ENCODE measurements at regions not wholly inside any gene's neighbourhood (a gene's known extent, or its start where the extent isn't known, plus 50 kb on each side); places are given as distances from the start of the nearest gene placed in this dataset.
"Not testable (repeated sequence)": the region's sequence is repeated elsewhere in the genome, so short reads cannot be mapped to it uniquely, and the experiment has no call there.

DNA sequence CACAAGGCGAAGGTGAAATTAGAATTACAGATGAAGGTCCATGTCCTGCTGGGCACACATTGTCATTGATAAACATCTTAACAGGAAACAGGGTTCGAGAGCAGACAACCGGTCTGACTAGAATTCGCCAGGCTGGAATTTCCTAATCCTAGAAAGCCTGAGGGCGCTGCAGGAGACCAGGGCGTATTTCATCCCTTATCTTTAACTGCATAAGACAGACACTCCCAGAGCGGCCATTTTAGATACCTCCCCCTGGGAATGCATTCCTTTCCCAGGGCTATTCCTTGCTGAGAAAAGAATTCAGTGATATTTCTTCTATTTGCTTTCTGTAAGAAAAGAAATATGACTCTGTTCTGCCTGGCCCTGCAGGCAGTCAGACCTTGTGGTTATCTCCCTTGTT lies 357.7 kb downstream of the FAM170A start:
- TF ChIP-seq, protein P1, sequence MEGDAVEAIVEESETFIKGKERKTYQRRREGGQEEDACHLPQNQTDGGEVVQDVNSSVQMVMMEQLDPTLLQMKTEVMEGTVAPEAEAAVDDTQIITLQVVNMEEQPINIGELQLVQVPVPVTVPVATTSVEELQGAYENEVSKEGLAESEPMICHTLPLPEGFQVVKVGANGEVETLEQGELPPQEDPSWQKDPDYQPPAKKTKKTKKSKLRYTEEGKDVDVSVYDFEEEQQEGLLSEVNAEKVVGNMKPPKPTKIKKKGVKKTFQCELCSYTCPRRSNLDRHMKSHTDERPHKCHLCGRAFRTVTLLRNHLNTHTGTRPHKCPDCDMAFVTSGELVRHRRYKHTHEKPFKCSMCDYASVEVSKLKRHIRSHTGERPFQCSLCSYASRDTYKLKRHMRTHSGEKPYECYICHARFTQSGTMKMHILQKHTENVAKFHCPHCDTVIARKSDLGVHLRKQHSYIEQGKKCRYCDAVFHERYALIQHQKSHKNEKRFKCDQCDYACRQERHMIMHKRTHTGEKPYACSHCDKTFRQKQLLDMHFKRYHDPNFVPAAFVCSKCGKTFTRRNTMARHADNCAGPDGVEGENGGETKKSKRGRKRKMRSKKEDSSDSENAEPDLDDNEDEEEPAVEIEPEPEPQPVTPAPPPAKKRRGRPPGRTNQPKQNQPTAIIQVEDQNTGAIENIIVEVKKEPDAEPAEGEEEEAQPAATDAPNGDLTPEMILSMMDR (IDR thresholded peaks at IDR 0.05), result not testable (repeated sequence)
- not testable (repeated sequence) for TF ChIP-seq EP300, POLR2A (IDR thresholded peaks at IDR 0.05)
